HCT116 (cell line): ENCODE measurements at regions not wholly inside any gene's neighbourhood (a gene's known extent, or its start where the extent isn't known, plus 50 kb on each side); places are given as distances from the start of the nearest gene placed in this dataset.
"Not testable (repeated sequence)": the region's sequence is repeated elsewhere in the genome, so short reads cannot be mapped to it uniquely, and the experiment has no call there.

Experiments used
- POLR2A ChIP-seq: IDR thresholded peaks from 2 replicates; pipeline ENCODE4 v1.7.0; 2011; ENCODE audit warnings: borderline replicate concordance; ENCODE audit not compliant: insufficient read depth, insufficient read length; ENCODE audit errors: extremely low read depth
- RAD21 ChIP-seq: IDR thresholded peaks from 2 replicates; pipeline ENCODE4 v1.6.1; 2012; ENCODE audit warnings: low read depth, mild to moderate bottlenecking
- SP1 ChIP-seq: IDR thresholded peaks from 2 replicates; pipeline ENCODE4 v1.6.1; 2012; ENCODE audit warnings: low read depth
- TF ChIP-seq, protein P1 (sequence below), 3 experiments: fragments of 200-600 bp in 1 of 3; sonication (generic) in 1 of 3; IDR thresholded peaks in 2 of 3; conservative IDR thresholded peaks in 1 of 3; 2 replicates each; pipeline ENCODE4 v1.5.1; 2012 to 2017; ENCODE audit warnings: low read depth in 2 of 3, low read length in 2 of 3, antibody characterized with exemption in 1 of 3, borderline replicate concordance in 1 of 3, control low read depth in 1 of 3, mild to moderate bottlenecking in 1 of 3, mixed read lengths in 1 of 3, mixed run types in 1 of 3, moderate library complexity in 1 of 3; ENCODE audit not compliant: insufficient read depth in 1 of 3

DNA sequence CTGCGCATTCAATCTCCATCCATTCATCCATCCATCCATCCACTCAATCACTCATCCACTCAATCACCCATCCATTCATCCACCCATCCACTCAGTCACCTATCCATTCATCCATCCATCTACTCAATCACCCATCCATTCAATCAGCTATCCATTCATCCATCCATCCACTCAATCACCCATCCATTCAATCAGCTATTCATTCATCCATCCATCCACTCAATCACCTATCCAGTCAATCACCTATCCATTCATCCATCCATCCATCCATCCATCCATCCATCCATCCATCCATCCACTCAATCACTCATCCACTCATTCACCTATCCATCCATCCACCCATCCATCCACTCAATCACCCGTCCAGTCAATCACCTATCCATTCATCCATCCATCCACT is 115.4 kb upstream of the ZBTB40 start:
- not testable (repeated sequence) for TF ChIP-seq POLR2A, SP1, RAD21
- TF ChIP-seq, protein P1, sequence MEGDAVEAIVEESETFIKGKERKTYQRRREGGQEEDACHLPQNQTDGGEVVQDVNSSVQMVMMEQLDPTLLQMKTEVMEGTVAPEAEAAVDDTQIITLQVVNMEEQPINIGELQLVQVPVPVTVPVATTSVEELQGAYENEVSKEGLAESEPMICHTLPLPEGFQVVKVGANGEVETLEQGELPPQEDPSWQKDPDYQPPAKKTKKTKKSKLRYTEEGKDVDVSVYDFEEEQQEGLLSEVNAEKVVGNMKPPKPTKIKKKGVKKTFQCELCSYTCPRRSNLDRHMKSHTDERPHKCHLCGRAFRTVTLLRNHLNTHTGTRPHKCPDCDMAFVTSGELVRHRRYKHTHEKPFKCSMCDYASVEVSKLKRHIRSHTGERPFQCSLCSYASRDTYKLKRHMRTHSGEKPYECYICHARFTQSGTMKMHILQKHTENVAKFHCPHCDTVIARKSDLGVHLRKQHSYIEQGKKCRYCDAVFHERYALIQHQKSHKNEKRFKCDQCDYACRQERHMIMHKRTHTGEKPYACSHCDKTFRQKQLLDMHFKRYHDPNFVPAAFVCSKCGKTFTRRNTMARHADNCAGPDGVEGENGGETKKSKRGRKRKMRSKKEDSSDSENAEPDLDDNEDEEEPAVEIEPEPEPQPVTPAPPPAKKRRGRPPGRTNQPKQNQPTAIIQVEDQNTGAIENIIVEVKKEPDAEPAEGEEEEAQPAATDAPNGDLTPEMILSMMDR (IDR thresholded peaks at IDR 0.05 in 2 of 3, conservative IDR thresholded peaks at IDR 0.05 in 1 of 3; ENCODE audit: borderline replicate concordance in 1 of 3, insufficient read depth in 1 of 3, low read depth in 2 of 3, low read length in 2 of 3), result not testable (repeated sequence)
